GM21786 (cell line): ENCODE measurements at regions not wholly inside any gene's neighbourhood (a gene's known extent, or its start where the extent isn't known, plus 50 kb on each side); places are given as distances from the start of the nearest gene placed in this dataset.

Experiments
- ATAC-seq: cut with Tn5 transposase; IDR thresholded peaks from one replicate; pipeline ENCODE4 v1.9.1; 2021; ENCODE audit not compliant: unreplicated experiment

- ATAC-seq, result no peak
These were observed 383.6 kb downstream of the GRIN2B start for GRCh38 chr12:13597837-13598236.

GRCh38 chr12:13597166-13597565 lies 384.2 kb downstream of the GRIN2B start:
- ATAC-seq, result no peak

- ATAC-seq, result no peak
These were observed 384.7 kb downstream of the GRIN2B start for GRCh38 chr12:13596714-13597113.

GRCh38 chr12:13595536-13596443 lies 385.6 kb downstream of the GRIN2B start:
- no peak for ATAC-seq

GRCh38 chr12:13594731-13595514 lies 386.5 kb downstream of the GRIN2B start:
- ATAC-seq, result no peak

- no peak for ATAC-seq
These were observed 389.1 kb downstream of the GRIN2B start for GRCh38 chr12:13592063-13592942.

- ATAC-seq, result no peak
These were observed 389.9 kb downstream of the GRIN2B start for GRCh38 chr12:13591488-13591887.

GRCh38 chr12:13591059-13591458 lies 390.3 kb downstream of the GRIN2B start:
- ATAC-seq, result no peak

GRCh38 chr12:13588574-13588973 lies 392.0 kb downstream of the EMP1 start:
- ATAC-seq, result no peak

- ATAC-seq, result no peak
These were observed 391.3 kb downstream of the EMP1 start for GRCh38 chr12:13587721-13588390.

GRCh38 chr12:13586361-13586760 lies 389.8 kb downstream of the EMP1 start:
- ATAC-seq, result no peak

- no peak for ATAC-seq
These were observed 388.0 kb downstream of the EMP1 start for GRCh38 chr12:13584541-13584940.

GRCh38 chr12:13583630-13584029 lies 387.1 kb downstream of the EMP1 start:
- ATAC-seq, result no peak

- ATAC-seq, result no peak
These were observed 385.9 kb downstream of the EMP1 start for GRCh38 chr12:13582421-13582820.

GRCh38 chr12:13581031-13581430 lies 384.5 kb downstream of the EMP1 start:
- ATAC-seq, result no peak

- ATAC-seq, result no peak
These were observed 383.7 kb downstream of the EMP1 start for GRCh38 chr12:13580206-13580605.

GRCh38 chr12:13576935-13577500 lies 380.5 kb downstream of the EMP1 start:
- ATAC-seq, result no peak

GRCh38 chr12:13573698-13574321 lies 377.3 kb downstream of the EMP1 start:
- ATAC-seq, result no peak

GRCh38 chr12:13571035-13571434 lies 374.5 kb downstream of the EMP1 start:
- ATAC-seq, result no peak
